Lower leg skin (tissue), 3 donors: ENCODE measurements at regions not wholly inside any gene's neighbourhood (a gene's known extent, or its start where the extent isn't known, plus 50 kb on each side); places are given as distances from the start of the nearest gene placed in this dataset.

Experiments
- POLR2A ChIP-seq, 2 donors: fragments of 450-650 bp; IDR thresholded peaks; one replicate each; pipeline ENCODE4 v1.6.1; 2016 to 2017; ENCODE audit warnings: antibody characterized with exemption in 2 of 2, mild to moderate bottlenecking in 1 of 2, moderate library complexity in 1 of 2
- TF ChIP-seq, protein P1 (sequence below), 3 donors: fragments of 450-650 bp; IDR thresholded peaks; one replicate each; pipeline ENCODE4 v1.5.1; 2016; ENCODE audit warnings: antibody characterized with exemption in 3 of 3, mild to moderate bottlenecking in 3 of 3, moderate library complexity in 2 of 3

DNA sequence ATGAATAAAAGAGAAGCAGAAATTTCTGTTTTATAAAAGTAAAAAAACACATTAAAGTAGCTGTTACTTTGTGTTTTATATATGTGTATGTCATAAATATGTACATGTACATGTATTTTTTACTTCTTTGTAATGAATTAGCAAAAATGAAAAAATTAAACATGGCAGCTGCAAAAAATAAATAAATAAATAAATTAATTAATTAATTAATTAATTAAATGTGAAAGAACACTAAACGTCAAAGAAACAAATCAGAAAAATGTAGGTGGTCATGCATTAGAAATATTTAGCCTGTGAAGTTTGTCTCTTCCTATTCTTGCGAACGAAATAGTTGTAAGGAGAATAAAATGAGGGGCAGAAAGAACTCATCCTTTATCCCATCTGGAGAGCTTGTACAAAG, 357.0 kb downstream of the ZIC4 start:
- TF ChIP-seq, protein P1, sequence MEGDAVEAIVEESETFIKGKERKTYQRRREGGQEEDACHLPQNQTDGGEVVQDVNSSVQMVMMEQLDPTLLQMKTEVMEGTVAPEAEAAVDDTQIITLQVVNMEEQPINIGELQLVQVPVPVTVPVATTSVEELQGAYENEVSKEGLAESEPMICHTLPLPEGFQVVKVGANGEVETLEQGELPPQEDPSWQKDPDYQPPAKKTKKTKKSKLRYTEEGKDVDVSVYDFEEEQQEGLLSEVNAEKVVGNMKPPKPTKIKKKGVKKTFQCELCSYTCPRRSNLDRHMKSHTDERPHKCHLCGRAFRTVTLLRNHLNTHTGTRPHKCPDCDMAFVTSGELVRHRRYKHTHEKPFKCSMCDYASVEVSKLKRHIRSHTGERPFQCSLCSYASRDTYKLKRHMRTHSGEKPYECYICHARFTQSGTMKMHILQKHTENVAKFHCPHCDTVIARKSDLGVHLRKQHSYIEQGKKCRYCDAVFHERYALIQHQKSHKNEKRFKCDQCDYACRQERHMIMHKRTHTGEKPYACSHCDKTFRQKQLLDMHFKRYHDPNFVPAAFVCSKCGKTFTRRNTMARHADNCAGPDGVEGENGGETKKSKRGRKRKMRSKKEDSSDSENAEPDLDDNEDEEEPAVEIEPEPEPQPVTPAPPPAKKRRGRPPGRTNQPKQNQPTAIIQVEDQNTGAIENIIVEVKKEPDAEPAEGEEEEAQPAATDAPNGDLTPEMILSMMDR (IDR thresholded peaks at IDR 0.05): no peak
- no peak for TF ChIP-seq POLR2A (IDR thresholded peaks at IDR 0.05)
